Endometrial microvascular endothelial cells (primary cell): ENCODE measurements at regions not wholly inside any gene's neighbourhood (a gene's known extent, or its start where the extent isn't known, plus 50 kb on each side); places are given as distances from the start of the nearest gene placed in this dataset.

ENCODE experiments used
- in situ Hi-C: cut with HindIII; loops from 2 replicates; pipeline ENCODE4 v1.10.0; 2017; ENCODE audit warnings: low sequenced_read_pairs, low pct_unique_long_range_greater_than_20kb; ENCODE audit errors: inconsistent ontology term

DNA sequence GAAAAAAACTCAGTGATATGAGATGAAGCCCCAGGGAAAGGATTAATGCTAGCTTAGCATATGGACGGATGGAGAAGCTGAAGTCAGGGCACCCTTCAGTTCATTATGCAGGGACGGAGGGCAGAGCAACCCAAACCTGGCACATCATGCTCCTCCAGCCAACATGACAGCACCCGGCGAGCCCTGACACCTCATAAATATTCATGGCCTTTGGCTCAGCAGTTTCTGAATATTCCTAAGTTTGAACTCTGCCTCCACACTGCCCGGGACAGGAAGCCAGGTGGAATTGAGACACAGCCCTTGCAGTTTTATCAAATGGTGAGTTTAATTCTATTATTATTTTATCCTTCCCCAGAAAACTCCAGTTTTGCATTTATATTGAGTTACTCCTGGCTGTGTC lies 87.3 kb upstream of the SH3BP4 start:
- in situ Hi-C loops, result loop anchor here (25.0 kb wide), 1 partner anchor 198 kb away; no protein-coding TSS in a partner anchor

DNA sequence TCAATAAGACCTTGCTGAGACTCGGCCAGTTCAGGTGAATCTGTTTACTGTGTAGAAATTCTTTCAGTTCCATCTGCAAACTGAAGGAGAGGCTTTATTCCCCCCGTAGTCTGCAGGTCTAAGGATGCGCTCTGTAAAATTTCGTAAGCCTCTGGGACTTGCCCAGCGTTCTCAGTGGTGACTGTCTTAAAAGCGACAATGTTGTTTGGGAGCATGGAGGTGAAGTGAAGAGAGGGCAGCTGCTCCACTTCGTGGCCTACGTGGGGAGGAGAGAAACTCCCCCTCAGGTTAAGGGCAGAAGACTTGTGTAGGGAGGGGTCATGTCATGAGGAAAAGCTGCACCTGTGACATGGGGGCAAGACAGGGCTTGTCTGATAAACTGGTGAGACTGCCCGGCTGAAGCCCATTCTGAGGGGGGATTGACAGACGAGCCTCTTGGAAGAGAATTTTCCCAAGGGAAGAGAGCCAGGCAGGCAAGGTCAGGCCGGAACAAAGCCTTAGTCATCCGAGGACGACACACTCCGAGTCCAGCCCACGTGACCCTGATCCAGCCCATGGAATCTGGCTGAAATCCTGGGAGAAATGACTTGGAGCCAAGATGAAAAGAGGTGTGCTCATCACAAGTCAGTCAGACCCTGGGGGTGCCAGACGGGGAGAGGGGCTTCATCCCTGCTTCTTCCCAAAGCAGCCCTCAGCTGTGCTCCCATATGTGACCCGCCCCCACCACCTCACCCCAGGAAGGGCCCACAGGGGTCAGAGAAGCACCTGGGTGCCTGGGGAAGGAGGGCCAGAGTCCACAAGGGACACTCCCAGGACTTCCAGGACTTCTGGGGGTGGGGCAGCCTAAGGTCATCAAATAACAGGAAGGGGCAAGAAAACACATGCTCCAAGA lies 88.5 kb upstream of the SH3BP4 start:
- in situ Hi-C loops, result loop anchor here (25.0 kb wide), 1 partner anchor 199 kb away; no protein-coding TSS in a partner anchor

DNA sequence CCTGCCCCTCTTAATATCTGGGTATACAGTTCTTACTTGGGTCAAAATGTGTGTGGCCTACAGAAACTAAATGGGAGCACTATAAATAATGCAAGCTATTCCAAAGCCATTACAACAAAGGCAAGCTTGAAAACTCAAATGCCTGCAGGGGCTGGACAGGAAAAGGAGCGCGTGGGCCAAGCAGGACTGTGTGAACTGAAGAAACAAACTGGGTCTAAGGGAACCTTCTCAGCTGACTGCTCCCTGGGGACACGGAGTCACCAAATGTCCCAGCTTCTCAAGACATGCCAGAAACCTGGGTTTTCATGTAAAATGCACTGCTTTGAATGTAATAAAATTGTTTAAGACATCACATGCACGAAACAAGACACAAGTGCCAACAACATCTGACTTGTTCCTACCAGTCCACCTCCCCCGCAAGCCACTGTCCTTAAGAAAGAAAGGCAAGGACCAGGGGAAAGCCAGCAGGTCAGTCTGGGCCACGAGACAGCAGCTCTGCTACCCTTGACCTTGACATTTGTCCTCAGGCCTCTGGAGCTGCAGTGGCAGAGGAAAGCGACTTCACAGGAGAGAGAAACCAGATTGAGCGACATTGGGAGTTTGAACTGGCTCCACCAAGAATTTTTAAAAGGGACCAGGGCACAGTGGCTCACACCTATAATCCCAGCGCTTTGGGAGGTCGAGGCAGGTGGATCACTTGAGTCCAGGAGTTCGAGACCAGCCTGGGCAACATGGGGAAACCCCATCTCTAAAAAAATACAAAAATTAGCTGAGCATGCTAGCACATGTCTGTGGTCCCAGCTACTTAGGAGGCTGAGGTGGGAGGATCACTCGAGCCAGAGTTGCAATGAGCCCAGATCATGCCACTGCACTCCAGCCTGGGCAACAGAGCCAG lies 89.7 kb upstream of the SH3BP4 start:
- in situ Hi-C loops, result loop anchor here (25.0 kb wide), 1 partner anchor 200 kb away; no protein-coding TSS in a partner anchor

DNA sequence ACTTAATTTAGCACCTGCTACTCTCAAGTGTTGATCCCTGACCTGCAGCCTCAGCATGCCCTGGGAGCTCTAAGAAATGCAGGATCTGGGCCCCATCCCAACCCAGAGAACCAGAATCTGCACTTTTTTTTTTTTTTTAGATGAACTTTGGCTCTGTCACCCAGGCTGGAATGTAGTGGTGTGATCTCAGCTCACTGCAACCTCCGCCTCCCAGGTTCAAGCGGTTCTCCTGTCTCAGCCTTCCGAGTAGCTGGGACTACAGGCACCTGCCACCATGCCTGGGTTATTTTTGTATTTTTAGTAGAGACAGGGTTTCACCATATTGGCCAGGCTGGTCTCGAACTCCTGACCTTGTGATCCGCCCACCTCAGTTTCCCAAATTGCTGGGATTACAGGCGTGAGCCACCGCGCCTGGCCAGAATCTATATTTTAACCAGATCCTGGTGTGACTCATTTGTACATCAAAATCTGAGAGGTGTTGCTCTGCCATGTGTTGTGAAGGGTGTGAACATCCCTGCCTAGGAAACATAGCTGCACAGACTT lies 92.4 kb upstream of the SH3BP4 start:
- in situ Hi-C loops, result loop anchor here (25.0 kb wide), 1 partner anchor 203 kb away; no protein-coding TSS in a partner anchor

- in situ Hi-C loops, result loop anchor here (25.0 kb wide), 1 partner anchor 203 kb away; no protein-coding TSS in a partner anchor
Observed at GRCh38 chr2:234858790-234859329, 93.0 kb upstream of the SH3BP4 start.

- in situ Hi-C loops, result loop anchor here (25.0 kb wide), 1 partner anchor 204 kb away; no protein-coding TSS in a partner anchor
Observed at GRCh38 chr2:234858145-234858544, 93.7 kb upstream of the SH3BP4 start.

GRCh38 chr2:234853729-234854128 lies 98.1 kb upstream of the SH3BP4 start:
- in situ Hi-C loops, result loop anchor here (25.0 kb wide), 1 partner anchor 209 kb away; no protein-coding TSS in a partner anchor

DNA sequence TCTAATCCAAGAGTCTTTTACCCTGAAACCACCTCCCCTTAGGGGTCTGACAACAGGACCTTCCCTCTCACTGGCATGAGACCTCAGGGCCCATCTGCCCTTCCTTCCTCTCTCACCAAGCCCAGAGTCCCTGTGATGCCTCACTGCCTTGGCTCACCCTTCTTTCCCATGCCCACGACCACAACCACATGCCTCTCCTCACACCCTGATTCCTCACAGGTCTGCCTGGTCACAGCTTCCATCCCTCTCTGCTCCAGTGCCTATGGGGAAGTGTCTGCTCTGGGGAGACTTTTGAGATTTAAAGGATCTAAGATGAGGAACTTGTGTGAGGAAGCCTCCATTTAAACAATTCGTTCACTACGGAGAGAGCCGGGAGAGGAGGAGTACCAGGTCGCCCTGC lies 98.9 kb upstream of the SH3BP4 start:
- in situ Hi-C loops, result loop anchor here (25.0 kb wide), 1 partner anchor 209 kb away; no protein-coding TSS in a partner anchor

GRCh38 chr2:234852035-234852434 lies 99.8 kb upstream of the SH3BP4 start:
- in situ Hi-C loops, result loop anchor here (25.0 kb wide), 1 partner anchor 210 kb away; no protein-coding TSS in a partner anchor

DNA sequence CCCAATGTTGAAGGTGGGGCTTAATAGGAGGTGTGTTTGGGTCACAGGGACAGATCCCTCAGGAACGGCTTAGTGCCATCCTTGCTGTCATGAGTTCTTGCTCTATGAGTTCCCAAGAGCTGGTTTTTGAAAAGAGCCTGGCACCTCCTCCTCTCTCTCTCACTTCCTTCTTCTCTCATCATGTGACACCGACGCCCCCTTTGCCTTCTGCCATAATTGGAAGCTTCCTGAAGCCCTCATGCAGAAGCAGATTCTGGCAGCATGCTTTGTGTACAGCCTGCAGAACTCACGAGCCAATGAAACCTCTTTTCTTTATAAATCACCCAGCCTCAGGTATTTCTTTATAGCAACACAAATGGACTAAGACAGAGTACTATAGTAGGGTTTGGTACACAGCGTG lies 100.4 kb upstream of the SH3BP4 start:
- in situ Hi-C loops, result loop anchor here (25.0 kb wide), 1 partner anchor 211 kb away; no protein-coding TSS in a partner anchor

DNA sequence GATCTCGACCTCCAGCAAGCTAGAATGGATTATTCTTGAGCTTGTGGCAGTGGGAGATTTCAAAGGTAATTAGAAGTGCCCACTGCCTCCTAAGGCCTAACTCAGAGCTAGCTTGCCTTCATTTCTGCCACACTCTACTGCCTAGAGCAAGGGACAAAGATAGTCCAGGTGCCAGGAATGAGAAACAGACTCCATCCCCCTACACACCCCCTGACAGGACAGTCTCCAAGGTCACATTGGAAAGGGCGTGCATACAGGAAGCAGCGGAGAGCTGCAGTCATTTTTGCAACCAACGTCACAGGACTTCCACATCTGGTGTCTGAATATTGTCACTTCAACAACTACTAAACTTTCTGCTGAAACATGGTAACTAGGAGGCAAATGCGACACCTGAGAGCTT lies 101.0 kb upstream of the SH3BP4 start:
- in situ Hi-C loops, result loop anchor here (25.0 kb wide), 1 partner anchor 211 kb away; no protein-coding TSS in a partner anchor

GRCh38 chr2:234849678-234850077 lies 102.1 kb upstream of the SH3BP4 start:
- in situ Hi-C loops, result loop anchor here (25.0 kb wide), 1 partner anchor 213 kb away; no protein-coding TSS in a partner anchor

GRCh38 chr2:234848578-234848977 lies 103.2 kb upstream of the SH3BP4 start:
- in situ Hi-C loops, result no loop called here

DNA sequence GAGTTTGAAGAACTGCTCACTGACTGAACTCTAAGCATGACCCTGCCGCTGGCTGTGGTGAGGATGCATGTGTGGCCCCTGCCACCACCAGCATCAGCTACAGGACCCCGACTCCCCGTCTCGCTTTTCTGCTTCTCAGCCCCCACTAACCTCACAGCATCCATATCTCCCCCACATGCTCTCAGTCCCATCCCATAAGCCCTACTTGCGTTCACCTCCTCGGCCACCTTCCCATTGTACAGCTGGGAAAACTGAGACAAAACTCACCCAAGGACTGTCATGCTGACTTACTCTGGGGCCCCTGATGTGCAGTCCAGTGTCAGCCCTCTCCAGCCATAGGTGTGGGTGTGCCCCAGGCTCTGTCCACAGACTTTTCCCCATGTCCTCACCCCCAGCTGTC lies 104.2 kb upstream of the SH3BP4 start:
- in situ Hi-C loops, result no loop called here

GRCh38 chr2:234847364-234847635 lies 104.5 kb upstream of the SH3BP4 start:
- in situ Hi-C loops, result no loop called here

DNA sequence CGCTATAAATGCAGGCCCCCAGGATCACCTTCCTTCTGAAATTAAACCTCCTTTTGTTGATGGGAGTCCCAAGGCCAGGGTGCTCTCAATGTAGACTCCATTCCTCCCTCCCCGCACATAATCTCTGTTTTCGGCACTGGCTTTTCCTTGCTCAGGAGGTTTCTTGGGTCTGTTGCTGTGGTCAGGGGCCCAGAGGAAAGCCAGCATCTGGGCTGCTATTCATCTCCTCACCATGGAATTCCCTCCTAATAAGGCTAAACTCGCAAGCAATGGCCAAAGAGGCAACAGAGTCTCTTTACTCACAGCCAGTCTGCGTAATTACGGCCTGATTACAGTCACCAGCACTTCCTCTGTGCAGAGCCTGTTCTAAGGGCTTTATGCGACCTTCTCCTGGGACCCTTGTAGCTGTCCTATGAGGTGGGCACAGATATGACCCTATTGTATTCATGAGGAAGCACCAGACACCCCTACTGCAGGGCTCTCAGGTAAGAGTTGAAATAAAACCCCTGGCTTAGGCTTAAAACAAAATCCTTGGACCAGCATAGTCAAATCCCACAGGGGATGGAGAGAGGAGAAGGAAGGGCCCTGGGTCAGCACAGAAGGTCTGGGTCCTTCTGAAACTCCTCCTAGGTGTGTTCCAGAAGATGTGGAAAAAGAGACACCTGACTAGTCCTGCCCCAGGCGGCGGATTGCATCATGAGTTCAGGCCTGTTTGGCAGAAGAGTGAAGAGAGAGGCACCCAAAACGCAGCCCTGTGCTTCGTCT lies 105.0 kb upstream of the SH3BP4 start:
- in situ Hi-C loops, result no loop called here

DNA sequence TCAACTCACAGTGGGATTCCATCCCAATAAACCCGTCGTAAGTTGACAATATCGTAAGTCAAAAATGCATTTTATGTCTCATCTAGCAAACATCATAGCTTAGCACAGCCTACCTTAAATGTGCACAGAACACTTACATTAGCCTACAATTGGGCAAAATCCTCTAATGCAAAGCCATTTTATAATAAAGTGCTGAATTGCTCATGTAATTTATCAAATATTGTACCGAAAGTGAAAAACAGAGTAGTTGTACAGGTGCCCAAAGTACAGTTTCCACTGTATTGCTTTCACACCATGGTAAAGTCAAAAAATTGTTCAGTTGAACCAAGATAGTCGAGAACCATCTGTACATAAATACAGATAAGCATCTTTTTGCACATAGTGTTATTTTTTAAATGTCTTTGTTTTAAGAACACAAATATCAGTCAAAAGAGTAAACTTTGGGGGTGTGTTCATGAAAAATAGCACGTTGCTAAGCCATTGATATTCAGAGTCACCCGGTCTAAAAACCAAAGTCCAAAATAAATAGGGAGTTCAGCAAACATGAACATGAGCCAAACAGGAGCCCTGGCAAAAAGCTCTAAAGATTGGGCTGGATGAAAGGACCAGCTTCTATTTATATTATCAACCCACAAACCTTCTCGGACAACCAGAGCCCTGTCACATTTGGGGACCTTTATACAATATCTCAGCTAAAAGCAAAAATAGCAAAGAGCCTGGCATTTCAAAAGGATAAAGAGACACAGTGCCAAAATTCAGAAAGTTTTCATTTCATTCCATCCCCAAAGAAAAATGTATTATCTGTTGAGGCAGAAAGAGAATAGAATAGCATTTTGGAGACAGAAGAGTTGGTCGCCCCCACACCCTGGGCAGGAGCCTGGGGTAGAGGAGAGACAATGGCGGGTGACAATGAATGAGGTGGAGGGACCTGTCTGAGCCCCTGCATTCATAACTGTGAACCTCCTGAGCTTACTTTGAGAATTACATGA lies 105.9 kb upstream of the SH3BP4 start:
- in situ Hi-C loops, result no loop called here
